ENCODE measurements at regions not wholly inside any gene's neighbourhood (a gene's known extent, or its start where the extent isn't known, plus 50 kb on each side); places are given as distances from the start of the nearest gene placed in this dataset.

DNA sequence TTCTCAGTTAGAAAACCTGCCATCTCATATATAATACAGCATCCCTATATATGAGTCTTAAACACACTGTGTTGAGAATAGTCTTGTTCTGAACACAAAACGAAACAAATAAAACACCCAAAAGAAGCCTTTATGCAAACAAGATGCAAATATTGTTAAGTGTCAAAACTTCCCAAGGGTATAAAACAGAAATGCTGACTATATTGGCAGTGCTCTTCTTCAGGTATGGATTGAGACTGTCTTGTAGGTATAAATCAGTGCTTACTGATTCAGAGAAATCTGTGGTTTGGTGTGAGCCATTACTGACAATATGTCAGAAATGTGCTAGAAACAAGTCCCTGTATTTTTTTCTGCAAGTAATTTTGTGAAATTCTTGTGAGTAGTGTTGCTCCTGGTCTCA, 82.8 kb upstream of the CTSO start:
- in situ Hi-C loops (cut with HindIII; ENCODE audit: low sequenced_read_pairs): no loop called here

DNA sequence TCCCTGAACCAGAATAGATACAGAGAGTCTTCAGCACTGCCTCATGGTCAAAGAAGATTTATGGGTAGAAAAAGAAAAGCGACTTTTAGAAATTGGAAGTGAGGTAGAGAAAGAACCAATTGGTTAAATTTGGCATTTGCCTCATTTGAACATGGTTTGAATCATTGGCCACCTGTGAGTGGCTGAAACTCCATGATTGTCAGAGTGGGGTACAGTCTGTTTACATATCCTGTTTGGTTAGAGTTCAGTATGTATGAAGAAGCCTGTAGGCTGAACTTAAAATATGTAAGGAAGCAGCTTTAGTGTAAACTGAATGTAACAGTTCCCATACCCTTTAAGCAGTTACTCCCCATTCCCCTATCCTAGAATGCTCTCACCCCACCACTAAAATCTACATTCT, 76.0 kb upstream of the CTSO start:
- in situ Hi-C loops (cut with HindIII; ENCODE audit: low sequenced_read_pairs): no loop called here

DNA sequence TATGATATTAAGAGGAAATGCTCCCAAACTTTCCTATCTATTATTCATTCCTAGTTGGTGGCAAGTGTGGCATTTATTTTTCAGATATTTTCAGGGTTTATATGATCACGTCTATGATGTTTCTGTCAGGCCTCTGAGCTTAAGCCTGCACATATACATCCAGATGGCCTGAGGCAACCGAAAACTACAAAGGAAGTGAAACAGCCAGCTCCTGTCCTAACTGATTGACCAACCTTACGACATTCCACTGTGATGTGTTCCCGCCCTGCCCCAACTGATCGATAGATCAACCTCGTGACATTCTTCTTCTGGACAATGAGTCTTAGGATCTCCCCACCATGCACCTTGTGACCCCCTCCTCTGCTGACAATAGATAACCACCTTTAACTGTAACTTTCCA, 67.6 kb upstream of the CTSO start:
- in situ Hi-C loops (cut with HindIII; ENCODE audit: low sequenced_read_pairs): no loop called here

DNA sequence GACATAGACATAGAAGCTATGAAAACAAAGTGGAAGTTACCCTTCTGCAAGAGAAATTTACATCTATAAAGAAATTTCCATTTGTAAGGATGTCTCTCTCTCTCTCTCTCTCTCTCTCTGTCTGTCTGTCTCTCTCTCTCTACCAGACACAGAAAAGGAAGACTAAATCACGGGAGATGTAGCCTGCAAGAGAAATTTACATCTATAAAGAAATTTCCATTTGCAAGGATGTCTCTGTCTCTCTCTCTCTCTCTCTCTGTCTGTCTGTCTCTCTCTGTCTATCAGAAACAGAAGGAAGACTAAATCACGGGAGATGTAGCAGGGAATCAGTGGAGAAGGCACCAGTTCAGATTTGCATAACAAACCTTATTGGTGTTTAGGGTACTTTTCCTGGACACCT, 65.6 kb upstream of the CTSO start:
- in situ Hi-C loops (cut with HindIII; ENCODE audit: low sequenced_read_pairs): no loop called here

DNA sequence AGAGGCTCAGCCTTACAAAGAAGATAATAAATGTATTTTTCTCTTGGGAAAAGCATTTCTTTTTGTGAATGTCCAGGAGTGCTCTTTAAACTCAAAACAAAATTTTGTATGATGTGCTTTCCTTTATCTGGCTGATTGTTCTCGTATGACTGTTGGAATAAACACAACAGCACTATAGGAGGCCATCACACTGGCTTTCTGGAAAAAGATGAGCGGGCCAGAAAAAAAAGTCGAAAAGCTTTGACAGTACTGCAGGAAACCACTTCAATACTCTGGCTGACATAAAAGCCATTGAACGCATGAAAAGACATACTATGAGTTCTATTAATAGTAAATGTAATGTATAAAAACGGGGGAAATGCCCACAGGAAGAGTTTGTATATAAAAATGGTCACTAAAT, 64.7 kb upstream of the CTSO start:
- in situ Hi-C loops (cut with HindIII; ENCODE audit: low sequenced_read_pairs): no loop called here

DNA sequence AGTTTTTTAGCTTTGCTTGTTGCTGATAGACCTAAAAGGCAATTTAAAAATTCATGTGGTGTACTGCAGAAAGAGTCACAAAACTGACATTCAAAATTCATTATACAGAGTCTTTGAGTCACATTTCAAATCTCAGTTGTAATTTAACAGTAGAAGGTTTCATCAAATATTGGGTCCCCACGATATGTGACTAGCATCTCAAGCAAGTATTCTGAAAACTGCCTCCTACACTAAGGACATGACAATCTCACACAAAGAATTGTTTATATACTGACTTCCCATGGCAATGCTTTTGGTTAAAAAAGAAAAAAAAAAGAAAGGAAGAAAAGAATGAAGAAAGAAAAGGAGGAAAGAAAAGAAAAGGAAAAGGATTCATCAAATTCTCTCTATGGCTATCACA, 62.1 kb upstream of the CTSO start:
- in situ Hi-C loops (cut with HindIII; ENCODE audit: low sequenced_read_pairs): no loop called here

DNA sequence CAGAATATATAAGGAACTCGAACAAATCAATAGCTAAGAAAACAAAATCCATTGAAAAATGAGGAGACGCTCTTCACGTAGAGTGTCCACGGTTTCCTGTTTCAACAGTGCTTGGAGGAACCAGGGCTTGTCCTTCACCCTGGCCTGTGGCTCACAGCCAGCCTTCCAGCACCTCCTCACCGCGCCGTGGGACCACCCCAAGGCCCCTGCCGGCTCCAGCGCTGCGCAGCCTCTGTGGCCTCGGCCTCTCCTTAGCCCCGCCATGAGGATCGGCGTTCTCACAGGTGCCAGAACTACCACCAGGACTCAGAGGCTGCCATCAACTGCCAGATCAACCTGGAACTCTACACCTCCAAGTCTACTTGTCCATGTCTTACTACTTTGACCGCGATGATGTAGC, 52.5 kb upstream of the CTSO start:
- in situ Hi-C loops (cut with HindIII; ENCODE audit: low sequenced_read_pairs): no loop called here

Measured in endothelial cell of hepatic sinusoid (primary cell).